GM23338 (cell line): ENCODE measurements at regions not wholly inside any gene's neighbourhood (a gene's known extent, or its start where the extent isn't known, plus 50 kb on each side); places are given as distances from the start of the nearest gene placed in this dataset.

Experiments used
- ATAC-seq: fragments of 200-7000 bp; cut with Tn5 transposase; 3 replicates; pipeline ENCODE4 v1.9.1; 2020
- DNase-seq: peaks from one replicate; pipeline ENCODE4 v3.0.0-alpha.2; 2015; ENCODE audit warnings: low spot score
- H2AFZ ChIP-seq: fragments of 200-600 bp; sonication (generic); 2 replicates; pipeline ENCODE4 v1.8.0; 2016; ENCODE audit warnings: antibody characterized with exemption, mild to moderate bottlenecking, moderate library complexity
- H3F3A ChIP-seq: fragments of 200-600 bp; sonication (generic); replicated peaks from 2 replicates; pipeline ENCODE4 v1.8.0; 2017; ENCODE audit warnings: antibody characterized with exemption, mixed run types, low read depth
- H3K27ac ChIP-seq: fragments of 200-600 bp; sonication (generic); 2 replicates; pipeline ENCODE4 v1.6.1; 2016; ENCODE audit warnings: low read depth
- H3K27me3 ChIP-seq: fragments of 200-600 bp; sonication (generic); 2 replicates; pipeline ENCODE4 v1.8.0; 2016; ENCODE audit warnings: mild to moderate bottlenecking, mixed run types, moderate library complexity; ENCODE audit not compliant: insufficient read depth
- H3K36me3 ChIP-seq: fragments of 200-600 bp; sonication (generic); 2 replicates; pipeline ENCODE4 v1.8.0; 2016; ENCODE audit warnings: mild to moderate bottlenecking; ENCODE audit not compliant: insufficient read depth
- H3K4me1 ChIP-seq: fragments of 200-600 bp; sonication (generic); 2 replicates; pipeline ENCODE4 v1.8.0; 2016; ENCODE audit warnings: mild to moderate bottlenecking, moderate library complexity; ENCODE audit not compliant: insufficient read depth
- H3K4me2 ChIP-seq: fragments of 200-600 bp; sonication (generic); 2 replicates; pipeline ENCODE4 v1.7.1; 2017; ENCODE audit warnings: mixed run types
- H3K4me3 ChIP-seq: fragments of 200-600 bp; sonication (generic); 2 replicates; pipeline ENCODE4 v1.6.1; 2016; ENCODE audit warnings: mixed run types
- H3K79me2 ChIP-seq: fragments of 200-600 bp; sonication (generic); replicated peaks from 2 replicates; pipeline ENCODE4 v1.8.0; 2017; ENCODE audit warnings: mild to moderate bottlenecking; ENCODE audit not compliant: insufficient read depth
- H3K9me2 ChIP-seq: fragments of 200-600 bp; sonication (generic); 2 replicates; pipeline ENCODE4 v1.8.0; 2017; ENCODE audit not compliant: insufficient read depth
- H4K20me1 ChIP-seq: fragments of 200-600 bp; sonication (generic); replicated peaks from 2 replicates; pipeline ENCODE4 v1.8.0; 2017; ENCODE audit warnings: mild to moderate bottlenecking; ENCODE audit not compliant: insufficient read depth
- H3K27ac Mint-ChIP-seq: 2 replicates; pipeline ENCODE4 v1.8.0; 2020; ENCODE audit warnings: inconsistent platforms, mild to moderate bottlenecking, moderate library complexity, mixed read lengths
- H3K27me3 Mint-ChIP-seq: 3 replicates; pipeline ENCODE4 v1.8.0; 2022; ENCODE audit warnings: low read depth, mild to moderate bottlenecking, moderate library complexity, mixed read lengths, inconsistent platforms; ENCODE audit not compliant: insufficient read depth, poor library complexity
- H3K36me3 Mint-ChIP-seq: 3 replicates; pipeline ENCODE4 v1.8.0; 2021; ENCODE audit warnings: low read depth, mild to moderate bottlenecking, inconsistent platforms, moderate library complexity, mixed read lengths
- H3K4me1 Mint-ChIP-seq: 3 replicates; pipeline ENCODE4 v1.8.0; 2020; ENCODE audit warnings: mild to moderate bottlenecking, inconsistent platforms, mixed read lengths
- H3K4me3 Mint-ChIP-seq: 3 replicates; pipeline ENCODE4 v1.8.0; 2021; ENCODE audit warnings: moderate library complexity, mild to moderate bottlenecking, inconsistent platforms, mixed read lengths
- H3K9me3 Mint-ChIP-seq: 3 replicates; pipeline ENCODE4 v1.8.0; 2020; ENCODE audit warnings: moderate library complexity, mild to moderate bottlenecking, inconsistent platforms, mixed read lengths
- CREB1 ChIP-seq: fragments of 250-450 bp; sonication (Bioruptor Pico); IDR thresholded peaks from 2 replicates; pipeline ENCODE4 v1.5.0; 2020; ENCODE audit warnings: low read depth, mild to moderate bottlenecking, moderate library complexity
- EZH2 ChIP-seq: fragments of 200-600 bp; sonication (generic); IDR thresholded peaks from one replicate; pipeline ENCODE4 v1.8.0; 2017; ENCODE audit warnings: antibody characterized with exemption, mild to moderate bottlenecking, low read depth; ENCODE audit not compliant: unreplicated experiment
- EZH2phosphoT487 ChIP-seq: fragments of 200-600 bp; sonication (generic); IDR thresholded peaks from one replicate; pipeline ENCODE4 v1.8.1; 2018; ENCODE audit warnings: antibody characterized with exemption; ENCODE audit not compliant: unreplicated experiment
- JUNB ChIP-seq: IDR thresholded peaks from one replicate; pipeline ENCODE4 v1.6.1; 2016; ENCODE audit warnings: antibody characterized with exemption; ENCODE audit not compliant: unreplicated experiment
- NANOG ChIP-seq: IDR thresholded peaks from 2 replicates; pipeline ENCODE4 v1.6.1; 2016; ENCODE audit warnings: antibody characterized with exemption, borderline replicate concordance
- POLR2AphosphoS5 ChIP-seq: IDR thresholded peaks from 2 replicates; pipeline ENCODE4 v1.6.1; 2016; ENCODE audit warnings: antibody characterized with exemption, low read depth
- STAT1 ChIP-seq: IDR thresholded peaks from one replicate; pipeline ENCODE4 v1.6.1; 2016; ENCODE audit warnings: antibody characterized with exemption; ENCODE audit not compliant: unreplicated experiment
- ZNF114 ChIP-seq: fragments of 250-450 bp; sonication (Bioruptor Pico); IDR thresholded peaks from 2 replicates; pipeline ENCODE4 v1.5.0; 2020; ENCODE audit warnings: mild to moderate bottlenecking, moderate library complexity
- TF ChIP-seq, protein P1 (sequence below): fragments of 250-450 bp; sonication (Bioruptor Pico); IDR thresholded peaks from 2 replicates; pipeline ENCODE4 v1.5.0; 2020; ENCODE audit warnings: mild to moderate bottlenecking, moderate library complexity
- TF ChIP-seq, protein P2 (sequence below), 2 experiments: fragments of 200-600 bp in 1 of 2; sonication (generic) in 1 of 2; conservative IDR thresholded peaks; 2 replicates each; pipeline versions ENCODE4 v1.5.1 to v1.6.1; 2016 to 2017; ENCODE audit warnings: antibody characterized with exemption in 2 of 2, low read depth in 2 of 2, mild to moderate bottlenecking in 2 of 2, moderate library complexity in 1 of 2
- TF ChIP-seq, protein P3 (sequence below): IDR thresholded peaks from one replicate; pipeline ENCODE4 v1.6.1; 2018; ENCODE audit warnings: antibody characterized with exemption; ENCODE audit not compliant: unreplicated experiment

DNA sequence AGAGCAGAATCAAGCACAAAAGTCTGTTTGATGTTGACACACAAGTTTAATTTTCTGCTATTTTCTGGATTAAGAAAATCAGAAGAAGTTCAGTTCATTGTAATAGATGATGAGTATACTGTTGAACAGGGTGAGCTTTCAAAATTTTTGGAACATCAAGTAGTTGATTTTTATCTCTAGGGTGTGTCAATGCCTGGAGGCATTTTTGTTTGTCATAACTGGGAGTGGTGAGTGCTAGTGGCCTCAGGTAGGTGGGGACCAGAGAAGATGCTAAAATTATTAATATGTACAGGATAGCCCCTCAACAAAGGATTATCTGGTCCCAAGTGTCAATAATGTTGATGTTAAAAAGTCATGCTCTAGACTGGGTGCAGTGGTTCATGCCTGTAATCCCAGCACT, 279.7 kb upstream of the GNPDA2 start (continued):
- TF ChIP-seq, protein P1, sequence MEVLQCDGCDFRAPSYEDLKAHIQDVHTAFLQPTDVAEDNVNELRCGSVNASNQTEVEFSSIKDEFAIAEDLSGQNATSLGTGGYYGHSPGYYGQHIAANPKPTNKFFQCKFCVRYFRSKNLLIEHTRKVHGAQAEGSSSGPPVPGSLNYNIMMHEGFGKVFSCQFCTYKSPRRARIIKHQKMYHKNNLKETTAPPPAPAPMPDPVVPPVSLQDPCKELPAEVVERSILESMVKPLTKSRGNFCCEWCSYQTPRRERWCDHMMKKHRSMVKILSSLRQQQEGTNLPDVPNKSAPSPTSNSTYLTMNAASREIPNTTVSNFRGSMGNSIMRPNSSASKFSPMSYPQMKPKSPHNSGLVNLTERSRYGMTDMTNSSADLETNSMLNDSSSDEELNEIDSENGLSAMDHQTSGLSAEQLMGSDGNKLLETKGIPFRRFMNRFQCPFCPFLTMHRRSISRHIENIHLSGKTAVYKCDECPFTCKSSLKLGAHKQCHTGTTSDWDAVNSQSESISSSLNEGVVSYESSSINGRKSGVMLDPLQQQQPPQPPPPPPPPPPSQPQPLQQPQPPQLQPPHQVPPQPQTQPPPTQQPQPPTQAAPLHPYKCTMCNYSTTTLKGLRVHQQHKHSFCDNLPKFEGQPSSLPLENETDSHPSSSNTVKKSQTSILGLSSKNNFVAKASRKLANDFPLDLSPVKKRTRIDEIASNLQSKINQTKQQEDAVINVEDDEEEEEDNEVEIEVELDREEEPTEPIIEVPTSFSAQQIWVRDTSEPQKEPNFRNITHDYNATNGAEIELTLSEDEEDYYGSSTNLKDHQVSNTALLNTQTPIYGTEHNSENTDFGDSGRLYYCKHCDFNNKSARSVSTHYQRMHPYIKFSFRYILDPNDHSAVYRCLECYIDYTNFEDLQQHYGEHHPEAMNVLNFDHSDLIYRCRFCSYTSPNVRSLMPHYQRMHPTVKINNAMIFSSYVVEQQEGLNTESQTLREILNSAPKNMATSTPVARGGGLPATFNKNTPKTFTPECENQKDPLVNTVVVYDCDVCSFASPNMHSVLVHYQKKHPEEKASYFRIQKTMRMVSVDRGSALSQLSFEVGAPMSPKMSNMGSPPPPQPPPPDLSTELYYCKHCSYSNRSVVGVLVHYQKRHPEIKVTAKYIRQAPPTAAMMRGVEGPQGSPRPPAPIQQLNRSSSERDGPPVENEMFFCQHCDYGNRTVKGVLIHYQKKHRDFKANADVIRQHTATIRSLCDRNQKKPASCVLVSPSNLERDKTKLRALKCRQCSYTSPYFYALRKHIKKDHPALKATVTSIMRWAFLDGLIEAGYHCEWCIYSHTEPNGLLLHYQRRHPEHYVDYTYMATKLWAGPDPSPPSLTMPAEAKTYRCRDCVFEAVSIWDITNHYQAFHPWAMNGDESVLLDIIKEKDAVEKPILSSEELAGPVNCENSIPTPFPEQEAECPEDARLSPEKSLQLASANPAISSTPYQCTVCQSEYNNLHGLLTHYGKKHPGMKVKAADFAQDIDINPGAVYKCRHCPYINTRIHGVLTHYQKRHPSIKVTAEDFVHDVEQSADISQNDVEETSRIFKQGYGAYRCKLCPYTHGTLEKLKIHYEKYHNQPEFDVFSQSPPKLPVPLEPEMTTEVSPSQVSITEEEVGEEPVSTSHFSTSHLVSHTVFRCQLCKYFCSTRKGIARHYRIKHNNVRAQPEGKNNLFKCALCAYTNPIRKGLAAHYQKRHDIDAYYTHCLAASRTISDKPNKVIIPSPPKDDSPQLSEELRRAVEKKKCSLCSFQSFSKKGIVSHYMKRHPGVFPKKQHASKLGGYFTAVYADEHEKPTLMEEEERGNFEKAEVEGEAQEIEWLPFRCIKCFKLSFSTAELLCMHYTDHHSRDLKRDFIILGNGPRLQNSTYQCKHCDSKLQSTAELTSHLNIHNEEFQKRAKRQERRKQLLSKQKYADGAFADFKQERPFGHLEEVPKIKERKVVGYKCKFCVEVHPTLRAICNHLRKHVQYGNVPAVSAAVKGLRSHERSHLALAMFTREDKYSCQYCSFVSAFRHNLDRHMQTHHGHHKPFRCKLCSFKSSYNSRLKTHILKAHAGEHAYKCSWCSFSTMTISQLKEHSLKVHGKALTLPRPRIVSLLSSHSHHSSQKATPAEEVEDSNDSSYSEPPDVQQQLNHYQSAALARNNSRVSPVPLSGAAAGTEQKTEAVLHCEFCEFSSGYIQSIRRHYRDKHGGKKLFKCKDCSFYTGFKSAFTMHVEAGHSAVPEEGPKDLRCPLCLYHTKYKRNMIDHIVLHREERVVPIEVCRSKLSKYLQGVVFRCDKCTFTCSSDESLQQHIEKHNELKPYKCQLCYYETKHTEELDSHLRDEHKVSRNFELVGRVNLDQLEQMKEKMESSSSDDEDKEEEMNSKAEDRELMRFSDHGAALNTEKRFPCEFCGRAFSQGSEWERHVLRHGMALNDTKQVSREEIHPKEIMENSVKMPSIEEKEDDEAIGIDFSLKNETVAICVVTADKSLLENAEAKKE (CRISPR knock-in tag), result no peak
- TF ChIP-seq EZH2 (no peak), ZNF114 (no peak)
- TF ChIP-seq, protein P2, sequence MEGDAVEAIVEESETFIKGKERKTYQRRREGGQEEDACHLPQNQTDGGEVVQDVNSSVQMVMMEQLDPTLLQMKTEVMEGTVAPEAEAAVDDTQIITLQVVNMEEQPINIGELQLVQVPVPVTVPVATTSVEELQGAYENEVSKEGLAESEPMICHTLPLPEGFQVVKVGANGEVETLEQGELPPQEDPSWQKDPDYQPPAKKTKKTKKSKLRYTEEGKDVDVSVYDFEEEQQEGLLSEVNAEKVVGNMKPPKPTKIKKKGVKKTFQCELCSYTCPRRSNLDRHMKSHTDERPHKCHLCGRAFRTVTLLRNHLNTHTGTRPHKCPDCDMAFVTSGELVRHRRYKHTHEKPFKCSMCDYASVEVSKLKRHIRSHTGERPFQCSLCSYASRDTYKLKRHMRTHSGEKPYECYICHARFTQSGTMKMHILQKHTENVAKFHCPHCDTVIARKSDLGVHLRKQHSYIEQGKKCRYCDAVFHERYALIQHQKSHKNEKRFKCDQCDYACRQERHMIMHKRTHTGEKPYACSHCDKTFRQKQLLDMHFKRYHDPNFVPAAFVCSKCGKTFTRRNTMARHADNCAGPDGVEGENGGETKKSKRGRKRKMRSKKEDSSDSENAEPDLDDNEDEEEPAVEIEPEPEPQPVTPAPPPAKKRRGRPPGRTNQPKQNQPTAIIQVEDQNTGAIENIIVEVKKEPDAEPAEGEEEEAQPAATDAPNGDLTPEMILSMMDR (conservative IDR thresholded peaks at IDR 0.05; ENCODE audit: low read depth in 2 of 2), result no peak

DNA sequence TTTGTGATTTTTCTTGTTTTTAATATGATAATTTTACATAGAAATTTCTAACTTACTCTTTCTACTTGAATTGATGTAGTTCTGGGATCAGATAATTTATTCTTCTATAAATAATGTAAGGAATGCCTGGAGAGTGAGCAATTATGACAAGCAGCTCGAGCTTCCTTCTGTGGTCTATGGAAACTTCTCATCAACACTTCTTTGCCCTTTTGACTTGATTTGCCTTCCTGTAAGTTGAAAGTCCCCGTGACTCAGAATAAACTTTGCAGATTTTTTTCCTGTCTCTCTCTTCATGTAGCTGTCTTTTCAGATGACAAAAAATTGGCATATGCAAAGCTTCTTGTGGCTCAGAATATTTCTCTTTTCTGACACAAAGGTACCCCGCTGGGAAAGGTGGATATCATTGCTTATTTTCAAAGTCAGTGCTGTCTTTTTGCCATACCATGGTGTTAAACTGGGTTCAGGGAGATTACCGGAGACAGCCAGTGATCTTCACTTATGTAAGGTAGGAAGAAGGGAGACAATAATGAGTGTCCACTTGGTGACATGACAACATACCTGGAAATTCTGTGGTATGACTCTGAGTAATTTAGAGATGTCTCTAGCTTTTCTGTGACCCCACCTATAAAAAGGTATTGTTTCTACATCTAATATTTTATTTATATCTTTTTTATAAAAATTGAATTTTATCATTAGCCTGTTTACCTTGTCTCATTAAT, 278.6 kb upstream of the GNPDA2 start:
- DNase-seq, result no peak
- no peaks in the 10 kb centered on the region for H3K36me3 ChIP-seq
- peaks cover 7% of the 10 kb centered on the region for H3K36me3 Mint-ChIP-seq
- no peak for TF ChIP-seq POLR2AphosphoS5
- TF ChIP-seq STAT1, result no peak
- TF ChIP-seq, protein P2 (conservative IDR thresholded peaks at IDR 0.05; ENCODE audit: low read depth in 2 of 2), result no peak
- TF ChIP-seq EZH2phosphoT487, result no peak
- TF ChIP-seq, protein P3, sequence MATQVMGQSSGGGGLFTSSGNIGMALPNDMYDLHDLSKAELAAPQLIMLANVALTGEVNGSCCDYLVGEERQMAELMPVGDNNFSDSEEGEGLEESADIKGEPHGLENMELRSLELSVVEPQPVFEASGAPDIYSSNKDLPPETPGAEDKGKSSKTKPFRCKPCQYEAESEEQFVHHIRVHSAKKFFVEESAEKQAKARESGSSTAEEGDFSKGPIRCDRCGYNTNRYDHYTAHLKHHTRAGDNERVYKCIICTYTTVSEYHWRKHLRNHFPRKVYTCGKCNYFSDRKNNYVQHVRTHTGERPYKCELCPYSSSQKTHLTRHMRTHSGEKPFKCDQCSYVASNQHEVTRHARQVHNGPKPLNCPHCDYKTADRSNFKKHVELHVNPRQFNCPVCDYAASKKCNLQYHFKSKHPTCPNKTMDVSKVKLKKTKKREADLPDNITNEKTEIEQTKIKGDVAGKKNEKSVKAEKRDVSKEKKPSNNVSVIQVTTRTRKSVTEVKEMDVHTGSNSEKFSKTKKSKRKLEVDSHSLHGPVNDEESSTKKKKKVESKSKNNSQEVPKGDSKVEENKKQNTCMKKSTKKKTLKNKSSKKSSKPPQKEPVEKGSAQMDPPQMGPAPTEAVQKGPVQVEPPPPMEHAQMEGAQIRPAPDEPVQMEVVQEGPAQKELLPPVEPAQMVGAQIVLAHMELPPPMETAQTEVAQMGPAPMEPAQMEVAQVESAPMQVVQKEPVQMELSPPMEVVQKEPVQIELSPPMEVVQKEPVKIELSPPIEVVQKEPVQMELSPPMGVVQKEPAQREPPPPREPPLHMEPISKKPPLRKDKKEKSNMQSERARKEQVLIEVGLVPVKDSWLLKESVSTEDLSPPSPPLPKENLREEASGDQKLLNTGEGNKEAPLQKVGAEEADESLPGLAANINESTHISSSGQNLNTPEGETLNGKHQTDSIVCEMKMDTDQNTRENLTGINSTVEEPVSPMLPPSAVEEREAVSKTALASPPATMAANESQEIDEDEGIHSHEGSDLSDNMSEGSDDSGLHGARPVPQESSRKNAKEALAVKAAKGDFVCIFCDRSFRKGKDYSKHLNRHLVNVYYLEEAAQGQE, result no peak
- no peak for TF ChIP-seq CREB1 (CRISPR knock-in tag)
- TF ChIP-seq ZNF114, result no peak
- TF ChIP-seq JUNB, result no peak
- no peak for TF ChIP-seq NANOG

More for the DNA sequence above, 278.6 kb upstream of the GNPDA2 start:
- H3K9me3 Mint-ChIP-seq, result peaks cover 69% of the 10 kb centered on the region
- H4K20me1 ChIP-seq, result no peaks in the 10 kb centered on the region
- H3K27ac Mint-ChIP-seq, result no peak overlapping the region
- H3K4me3 Mint-ChIP-seq, result no peak overlapping the region
- 0 out of 2 replicates have a peak overlapping the region, but pooled peaks have one; percentile 4 for H3K4me2 ChIP-seq
- H3K4me1 Mint-ChIP-seq, result peaks cover 4% of the 10 kb centered on the region; the same call in 2 of the 3 replicates
- H3K4me3 ChIP-seq, result no peak overlapping the region
- H3K27me3 ChIP-seq, result no peaks in the 10 kb centered on the region
- ATAC-seq, result no peak
- H3K27ac ChIP-seq, result no peak overlapping the region
- no peaks in the 10 kb centered on the region for H3F3A ChIP-seq
- H3K27me3 Mint-ChIP-seq, result no peaks in the 10 kb centered on the region
- H3K79me2 ChIP-seq, result no peaks in the 10 kb centered on the region
- no peaks in the 10 kb centered on the region for H3K4me1 ChIP-seq
- H2AFZ ChIP-seq, result no peak overlapping the region
- H3K9me2 ChIP-seq, result no peaks in the 10 kb centered on the region
